ENCODE measurements at regions not wholly inside any gene's neighbourhood (a gene's known extent, or its start where the extent isn't known, plus 50 kb on each side); places are given as distances from the start of the nearest gene placed in this dataset.

DNA sequence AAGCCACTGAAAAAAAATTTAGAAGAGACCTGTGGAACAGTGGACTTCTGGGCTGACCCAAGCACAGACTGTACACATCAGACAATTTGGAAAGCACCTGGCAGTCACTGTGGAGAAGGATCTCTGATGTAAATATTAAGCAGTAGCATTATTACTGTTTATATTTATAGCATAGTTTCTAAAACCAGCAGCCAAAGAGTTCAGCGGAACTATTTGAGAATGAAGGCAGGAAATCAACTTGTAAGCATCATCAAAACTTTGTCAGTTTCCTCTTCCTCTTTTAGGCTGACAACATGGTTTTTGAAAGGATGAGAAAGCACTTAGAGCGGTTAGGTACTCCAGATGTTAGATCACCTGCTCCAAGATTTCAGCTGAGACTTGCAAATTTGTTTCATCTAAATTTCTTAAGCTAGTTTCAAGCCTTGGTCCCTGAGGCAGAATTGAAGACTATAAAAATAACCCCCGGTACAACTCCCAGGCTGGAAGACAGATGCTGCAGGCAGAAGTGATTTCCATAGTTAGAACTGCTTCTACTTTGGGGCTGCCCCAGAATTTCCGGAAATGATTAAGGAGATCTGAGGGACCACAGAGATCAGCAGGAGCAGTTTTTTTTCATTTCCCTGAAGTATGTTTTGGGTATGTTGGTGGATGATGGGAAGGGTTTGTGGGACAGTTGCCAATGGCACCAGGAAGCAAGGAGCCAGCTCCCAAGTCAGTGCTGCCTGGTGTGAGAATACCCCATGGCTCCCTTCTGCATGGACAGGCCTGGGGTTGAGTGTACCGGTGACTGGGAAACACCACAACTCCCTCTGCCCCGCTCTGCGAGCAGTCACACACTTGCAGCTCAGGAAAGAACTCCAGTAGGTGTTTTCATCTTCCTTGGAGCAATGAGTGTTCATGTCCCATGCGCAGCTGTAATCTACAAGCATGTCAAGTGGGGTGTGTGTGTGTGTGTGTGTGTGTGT, 354.5 kb downstream of the NUAK1 start:
- TF ChIP-seq POLR2A (IDR thresholded peaks at IDR 0.05; ENCODE audit: low read length) (no peak), GATA1 (IDR thresholded peaks at IDR 0.05; ENCODE audit: low read depth, low read length) (no peak)

Data from erythroblast (primary cell).